HG03135 (cell line): ENCODE measurements at regions not wholly inside any gene's neighbourhood (a gene's known extent, or its start where the extent isn't known, plus 50 kb on each side); places are given as distances from the start of the nearest gene placed in this dataset.

ENCODE experiments used
- ATAC-seq: cut with Tn5 transposase; IDR thresholded peaks from one replicate; pipeline ENCODE4 v1.9.1; 2021; ENCODE audit warnings: mild to moderate bottlenecking, moderate library complexity; ENCODE audit not compliant: unreplicated experiment

DNA sequence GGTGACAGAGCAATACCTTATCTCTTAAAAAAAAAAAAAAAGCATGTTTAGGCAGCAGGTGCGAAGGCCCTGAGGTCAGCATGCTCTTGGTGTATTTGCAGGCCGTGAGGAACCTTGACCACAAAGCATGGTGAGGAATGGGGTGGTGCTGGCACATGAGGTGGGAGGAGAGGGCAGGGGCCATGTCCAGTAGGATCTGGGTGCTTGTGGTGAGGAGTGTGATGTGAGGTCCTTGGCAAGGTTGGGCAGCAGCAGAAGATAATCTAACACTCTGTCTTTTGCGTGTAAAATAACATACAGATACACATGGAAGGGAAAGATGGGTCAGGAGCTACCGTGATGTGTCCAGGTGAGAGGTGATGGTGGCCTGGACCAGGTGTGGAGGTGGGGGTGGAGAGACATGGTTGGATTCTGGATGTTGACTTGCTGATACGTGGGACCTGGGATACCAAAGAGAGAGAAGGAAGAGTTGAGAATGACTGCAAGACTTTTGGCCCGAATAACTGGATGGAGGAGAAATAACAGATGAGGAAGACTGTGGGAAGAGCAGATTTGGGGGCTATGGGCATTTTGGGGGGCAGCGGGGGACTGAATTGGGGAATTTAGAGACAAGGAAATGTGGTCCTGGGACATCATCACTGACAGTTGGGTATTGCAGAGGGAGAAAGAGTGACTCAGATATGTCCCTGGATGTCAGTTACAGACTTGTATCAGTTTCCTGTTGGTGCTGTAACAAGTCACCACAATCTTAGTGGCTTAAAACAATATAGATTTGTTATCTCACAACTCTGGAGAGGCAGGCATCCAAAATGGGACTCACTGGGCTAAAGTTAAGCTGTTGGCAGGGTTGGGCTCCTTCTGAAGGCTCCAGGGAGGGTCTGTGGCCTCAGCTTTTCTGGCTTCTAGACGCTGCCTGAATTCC is 274.9 kb downstream of the HAPSTR1 start:
- no peak for ATAC-seq

DNA sequence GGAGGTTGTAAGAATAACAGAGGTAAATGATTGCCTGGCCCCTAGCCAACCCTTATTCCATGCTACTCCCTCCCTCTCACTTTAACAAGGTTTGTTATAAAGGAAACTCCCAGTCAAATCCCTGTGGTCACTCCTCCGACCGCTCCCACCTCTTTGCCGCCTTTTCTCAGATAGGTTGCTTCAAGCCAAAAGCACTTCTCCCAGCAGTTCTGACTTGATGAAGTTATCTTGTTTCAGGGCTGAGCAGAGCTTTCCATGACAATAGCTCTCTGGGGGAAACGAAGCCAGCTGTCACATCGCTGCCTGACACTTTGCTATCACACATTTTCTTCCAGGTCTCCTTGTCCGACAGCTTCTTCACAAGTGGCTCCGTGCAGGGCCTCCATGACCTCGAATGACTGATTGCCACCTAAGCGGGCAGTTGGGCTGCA is 278.6 kb downstream of the HAPSTR1 start:
- no peak for ATAC-seq

DNA sequence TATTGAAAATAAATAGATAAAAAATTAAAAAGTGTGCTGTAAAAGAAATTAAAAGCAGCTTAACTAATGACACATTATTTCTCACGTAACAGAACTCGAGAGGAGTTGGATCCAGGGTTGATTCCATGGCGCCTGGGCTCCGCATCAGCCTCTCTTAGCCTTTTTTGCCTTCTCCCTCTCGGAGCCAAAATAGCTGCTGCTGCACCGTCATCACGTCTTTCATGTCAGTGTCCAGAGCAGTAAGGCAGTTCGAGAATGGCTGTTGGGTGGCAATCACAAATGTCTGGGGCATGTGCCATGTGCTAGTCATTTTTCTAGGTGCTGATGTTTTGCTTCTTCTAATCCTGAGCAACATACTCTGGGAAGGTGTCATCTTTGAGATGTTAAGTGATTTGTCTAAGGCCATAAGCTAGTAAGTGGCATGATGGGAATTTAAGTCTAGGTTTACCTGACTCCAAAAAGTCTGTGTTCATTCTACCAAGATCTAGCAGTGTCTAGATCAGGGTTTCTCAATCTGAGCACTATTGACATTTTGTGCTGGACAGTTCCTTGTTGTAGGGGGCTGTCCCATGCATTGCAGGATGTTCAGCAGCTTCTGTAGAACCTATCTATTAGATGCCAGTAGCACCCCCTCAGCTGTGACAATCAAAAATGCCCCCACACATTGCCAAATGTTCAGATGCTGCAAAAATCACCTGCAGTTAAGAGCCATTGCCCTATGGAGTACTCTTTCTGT is 280.4 kb downstream of the HAPSTR1 start:
- no peak for ATAC-seq

DNA sequence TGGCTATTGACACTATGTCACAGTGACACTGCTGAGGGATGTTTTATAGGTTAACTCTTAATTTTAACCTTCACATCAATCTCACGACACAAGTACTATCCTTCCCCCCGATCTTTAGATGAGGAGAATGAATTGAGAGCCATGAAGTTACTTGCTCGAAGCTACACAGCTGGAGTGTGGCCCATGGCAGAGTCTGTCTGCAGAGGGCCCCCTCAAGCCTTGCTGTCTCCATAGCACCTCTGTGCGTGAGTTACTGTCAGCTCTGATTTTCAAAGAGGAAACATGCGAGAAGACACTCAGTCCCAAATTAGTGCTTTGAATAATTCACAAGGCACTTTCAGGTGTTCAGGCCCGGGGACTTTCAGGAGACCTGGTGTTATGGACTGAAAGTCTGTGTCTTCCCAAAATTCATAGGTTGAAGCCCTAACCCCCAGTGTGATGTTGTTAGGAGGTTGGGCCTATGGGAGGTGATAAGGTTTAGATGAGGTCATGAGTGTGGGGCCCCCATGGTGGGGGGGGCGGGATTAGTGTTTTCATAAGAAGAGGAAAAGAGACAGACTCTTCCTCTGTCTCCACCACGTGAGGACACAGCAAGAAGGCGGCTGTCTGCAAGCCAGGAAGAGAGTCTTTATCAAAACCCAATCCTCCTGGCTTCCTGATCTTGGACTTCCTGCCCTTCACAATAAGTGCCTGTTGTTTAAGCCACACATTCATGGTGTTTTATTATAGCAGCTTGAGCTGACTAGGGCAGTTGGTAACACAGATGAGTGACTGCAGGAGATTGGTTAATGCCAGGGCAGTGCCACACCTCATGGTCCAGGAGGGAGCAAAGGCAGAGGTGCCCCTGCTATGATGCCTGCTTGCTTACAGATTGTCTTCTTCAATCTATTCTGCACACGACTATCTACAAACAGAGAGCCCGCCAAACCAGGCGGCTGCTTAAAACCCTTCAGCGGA is 281.8 kb downstream of the HAPSTR1 start:
- no peak for ATAC-seq

DNA sequence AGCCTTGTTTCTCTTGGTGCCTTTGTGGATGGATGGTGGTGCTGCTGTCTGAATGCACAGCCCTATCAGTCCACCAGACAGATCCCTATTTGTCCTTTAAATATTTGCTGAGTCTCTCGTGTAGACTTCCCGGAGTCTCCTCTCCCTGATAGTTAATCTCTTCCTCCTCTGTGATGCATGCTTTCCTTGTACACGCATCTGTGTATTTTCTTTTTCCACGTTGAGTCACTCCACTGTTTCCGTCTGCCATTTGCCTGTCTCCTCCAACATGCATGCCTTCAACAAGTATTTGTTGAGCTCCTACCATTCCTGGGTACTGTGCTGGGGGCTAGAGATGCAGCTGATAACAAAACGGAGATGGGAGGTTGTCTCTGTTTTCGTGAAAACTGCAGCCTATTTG is 282.6 kb downstream of the HAPSTR1 start:
- no peak for ATAC-seq

DNA sequence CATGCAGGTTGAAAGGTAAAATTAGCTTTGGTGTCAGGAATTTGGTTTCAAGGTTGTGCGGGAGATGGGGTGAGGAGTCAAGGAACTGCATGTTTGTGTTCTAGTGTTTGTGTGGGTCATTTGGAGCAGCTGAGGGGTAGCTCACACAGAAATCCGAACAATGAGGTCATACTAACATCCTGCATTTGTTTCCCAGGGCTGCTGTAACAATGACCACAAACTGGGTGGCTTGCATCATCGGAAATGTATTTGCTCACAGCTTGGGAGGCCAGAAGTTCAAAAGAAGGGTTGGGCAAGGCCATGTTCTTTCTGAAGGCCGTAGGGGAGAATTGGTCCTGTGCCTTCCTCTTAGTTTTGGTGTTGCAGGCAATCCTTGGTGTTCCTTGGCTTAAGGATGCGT is 287.4 kb downstream of the HAPSTR1 start:
- ATAC-seq = no peak

DNA sequence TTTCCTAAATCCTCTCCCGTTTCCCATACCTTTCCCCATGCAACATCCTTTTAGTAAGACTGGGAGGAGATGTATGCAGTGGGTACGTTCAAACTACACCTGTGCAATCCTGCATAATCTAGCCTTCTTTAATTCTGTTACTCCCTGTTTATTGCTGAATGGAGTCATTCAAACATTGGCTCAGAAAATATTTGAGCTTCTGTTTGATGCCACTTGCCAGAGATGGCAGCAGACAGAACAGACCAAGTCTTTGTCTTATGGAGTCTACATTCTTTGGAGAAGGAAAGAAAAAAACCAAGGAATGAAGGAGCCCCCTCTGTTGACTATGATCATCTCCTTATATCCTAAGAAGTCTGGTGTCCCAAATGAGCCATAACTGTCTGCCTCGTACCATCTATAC is 288.8 kb downstream of the HAPSTR1 start:
- ATAC-seq = no peak

DNA sequence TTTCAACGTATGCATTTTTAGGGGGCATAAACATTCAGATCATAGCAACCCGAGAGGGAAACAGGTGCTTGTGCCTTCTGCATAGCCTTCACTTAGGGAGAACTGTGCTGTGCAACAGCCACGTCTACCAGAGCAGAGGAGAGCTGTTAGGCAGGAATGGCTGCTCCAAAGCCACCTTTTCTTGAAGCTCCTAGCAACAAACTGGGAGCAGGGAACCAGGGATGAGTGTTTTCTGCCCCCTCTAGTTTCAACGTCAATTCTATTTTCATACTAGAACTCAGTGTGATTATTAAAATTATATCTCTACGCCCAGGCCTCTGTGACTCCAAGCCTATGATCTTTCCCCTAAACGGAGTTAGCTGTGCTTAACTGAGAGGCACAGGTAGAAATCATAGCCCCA is 290.0 kb downstream of the HAPSTR1 start:
- no peak for ATAC-seq

DNA sequence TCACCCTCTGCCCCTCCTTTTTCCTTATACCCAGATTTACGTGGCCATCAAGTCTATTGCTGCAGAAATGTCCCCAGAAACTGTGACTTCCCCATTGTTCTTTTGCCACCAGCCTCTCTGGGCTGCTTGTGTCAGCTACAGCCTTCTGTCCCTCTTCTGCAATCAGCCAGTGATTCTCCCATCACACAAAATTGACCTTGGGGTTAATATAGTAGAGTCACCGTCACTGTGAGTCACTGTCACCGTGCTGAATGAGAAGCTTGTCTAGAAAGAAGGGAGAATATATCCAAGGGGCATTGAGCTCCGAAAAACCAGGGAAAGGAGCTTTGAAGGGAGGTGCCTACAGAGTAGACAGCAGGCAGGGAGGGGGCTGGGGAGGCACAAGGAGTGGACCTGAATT is 290.5 kb downstream of the HAPSTR1 start:
- ATAC-seq = no peak

DNA sequence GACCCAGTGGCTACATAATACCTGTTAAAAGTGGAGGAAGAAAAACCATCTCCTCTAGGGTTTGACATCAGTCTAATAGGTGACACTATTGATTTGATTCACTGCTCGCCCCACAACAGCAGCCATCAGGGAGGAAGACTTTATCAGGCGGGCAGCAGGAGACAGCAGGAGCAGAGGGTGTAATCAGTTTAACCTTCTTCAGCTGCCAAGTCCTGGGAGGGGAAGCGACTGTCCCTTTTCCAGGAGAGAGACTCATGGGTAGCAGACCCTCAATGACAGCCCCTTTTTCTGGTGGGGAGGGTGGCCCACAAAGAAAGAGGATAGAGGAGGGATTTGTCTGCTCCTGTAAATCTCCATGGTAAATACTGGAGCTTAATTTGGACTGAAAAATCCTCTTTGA is 291.8 kb downstream of the HAPSTR1 start:
- no peak for ATAC-seq

DNA sequence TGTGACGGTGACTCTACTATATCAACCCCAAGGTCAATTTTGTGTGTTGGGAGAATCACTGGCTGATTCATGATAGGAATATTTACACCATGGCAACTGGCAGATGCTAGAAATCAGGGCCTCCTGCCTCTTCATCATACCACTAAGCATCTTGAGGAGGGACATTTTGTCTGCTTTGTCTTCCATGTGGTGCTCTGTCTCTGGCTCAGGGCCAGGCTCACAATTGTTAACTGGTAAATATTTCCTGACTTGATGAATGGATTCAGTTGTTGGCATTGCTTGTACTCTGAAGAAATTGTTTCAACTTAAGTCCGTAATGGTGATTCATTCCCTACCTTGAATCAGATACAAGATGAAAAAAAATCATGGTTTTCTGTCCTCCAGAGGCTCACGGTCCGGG is 292.7 kb downstream of the HAPSTR1 start:
- no peak for ATAC-seq

DNA sequence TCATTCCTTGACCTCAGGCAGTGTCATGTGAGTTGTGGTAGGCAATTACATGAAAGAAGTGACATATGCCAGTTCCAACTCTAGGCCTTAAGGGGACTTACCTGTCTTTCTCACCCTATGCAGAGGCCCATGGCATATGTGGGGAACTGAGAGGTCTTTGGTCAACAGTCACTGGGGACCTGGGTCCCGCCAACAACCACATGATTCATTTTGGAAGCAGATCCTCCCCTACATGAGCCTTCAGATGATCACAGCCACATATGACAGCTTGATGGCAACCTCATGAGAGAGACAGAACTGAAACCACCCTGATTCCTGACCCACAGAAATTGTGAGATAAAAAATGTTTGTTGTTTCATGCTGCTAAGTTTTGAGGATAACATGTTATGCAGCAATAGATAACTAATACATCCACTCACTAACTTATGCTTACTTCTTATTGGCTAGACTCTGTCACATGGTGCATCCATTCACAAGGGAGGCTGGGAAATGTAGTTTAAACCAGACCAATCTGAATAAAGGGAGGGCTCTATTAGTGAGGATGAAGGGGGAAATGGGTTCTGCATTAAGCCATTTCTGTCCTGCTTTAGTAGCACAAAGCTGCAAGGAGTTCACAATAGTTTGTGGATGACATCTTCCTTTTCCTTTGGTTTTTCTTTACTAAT is 298.2 kb downstream of the HAPSTR1 start:
- ATAC-seq = no peak

DNA sequence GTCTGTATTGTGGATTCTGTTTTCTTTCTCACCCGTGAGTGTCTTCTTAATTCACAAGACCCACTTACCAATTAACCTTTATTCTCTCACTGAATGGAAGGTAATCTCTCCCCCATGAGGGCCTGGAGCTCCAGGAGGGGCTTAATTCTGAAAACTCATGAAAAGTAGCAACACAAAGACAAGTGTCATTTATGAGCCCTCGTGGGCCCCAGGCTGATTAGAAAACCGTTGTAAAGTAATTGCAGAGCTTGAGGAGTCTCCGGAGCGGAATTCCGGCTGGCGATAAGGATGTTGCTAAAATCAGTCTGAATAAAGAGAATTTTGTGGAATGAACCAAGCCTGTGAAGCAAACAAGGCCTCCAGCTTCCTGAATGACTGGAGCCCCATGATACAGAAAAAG is 301.5 kb downstream of the HAPSTR1 start:
- no peak for ATAC-seq

DNA sequence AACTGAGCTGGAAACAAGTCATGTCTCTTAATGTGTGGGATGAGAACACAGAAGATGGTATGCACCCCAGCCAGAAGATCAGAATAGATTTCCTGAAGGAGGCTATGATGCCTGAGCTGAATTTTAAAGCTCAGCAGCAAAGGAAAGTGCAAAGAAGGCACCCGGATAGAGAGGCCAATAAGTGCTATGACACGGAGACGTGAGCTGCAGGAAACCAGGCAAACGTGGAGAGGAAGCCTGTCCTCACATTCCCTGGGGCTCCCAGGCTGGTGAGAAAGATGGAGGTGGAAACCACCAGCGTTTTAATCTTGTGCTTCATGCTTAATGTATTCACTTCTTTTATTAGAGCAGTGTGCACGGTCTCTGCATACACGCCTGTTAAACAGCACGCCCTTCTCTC is 302.1 kb downstream of the HAPSTR1 start:
- ATAC-seq = no peak

DNA sequence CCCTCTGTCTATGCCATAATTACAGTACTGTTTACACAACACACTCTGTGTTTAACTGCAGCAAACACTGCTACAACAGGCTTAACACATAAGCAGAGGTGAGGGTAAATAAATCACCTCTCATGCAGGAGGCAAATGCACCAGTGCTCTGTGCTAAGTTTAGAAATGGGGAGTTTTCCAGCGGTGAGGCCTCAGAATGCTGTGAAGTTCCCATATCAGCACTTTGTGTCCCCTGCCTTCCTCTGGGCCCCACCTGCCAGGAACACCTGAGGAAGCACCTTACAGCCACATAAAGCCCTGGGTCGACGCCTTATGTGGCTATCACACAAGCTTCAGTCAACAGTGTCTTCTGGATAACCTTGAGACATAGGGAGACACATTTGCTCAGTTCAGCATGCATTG is 304.5 kb downstream of the HAPSTR1 start:
- ATAC-seq = no peak

DNA sequence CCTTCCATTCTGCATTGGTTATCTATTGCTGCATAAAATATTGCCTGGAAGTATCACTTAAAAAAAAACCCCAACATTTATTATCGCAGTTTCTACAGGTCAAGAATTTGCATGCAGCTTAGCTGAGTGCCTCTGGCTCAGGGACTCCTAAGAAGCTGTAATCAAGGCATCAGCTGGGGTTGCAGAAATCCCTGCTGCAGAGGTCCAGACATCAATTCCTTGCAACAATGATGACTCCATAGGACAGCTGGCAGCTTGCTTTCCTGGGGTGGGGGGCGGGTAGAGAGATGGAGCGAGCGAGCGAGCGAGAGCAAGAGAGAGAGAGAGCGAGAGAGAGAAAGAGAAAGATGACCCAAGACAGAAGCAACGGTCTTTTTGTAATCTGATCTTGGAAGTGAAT is 308.1 kb downstream of the HAPSTR1 start:
- ATAC-seq = no peak

DNA sequence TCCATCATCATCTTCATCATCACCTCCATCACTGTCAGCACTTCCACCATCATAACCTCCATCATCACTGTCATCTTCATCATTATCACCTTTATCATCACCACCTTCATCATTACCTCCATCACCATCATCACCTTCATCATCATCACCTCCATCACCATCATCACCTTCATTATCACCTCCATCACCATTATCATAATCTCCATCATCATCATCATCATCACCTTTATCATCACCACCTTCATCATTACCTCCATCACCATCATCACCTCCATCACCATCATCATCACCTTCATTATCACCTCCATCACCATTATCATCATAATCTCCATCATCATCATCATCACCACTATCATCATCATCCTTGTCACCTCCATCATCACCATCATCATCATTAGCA is 309.7 kb downstream of the HAPSTR1 start:
- ATAC-seq = no peak

DNA sequence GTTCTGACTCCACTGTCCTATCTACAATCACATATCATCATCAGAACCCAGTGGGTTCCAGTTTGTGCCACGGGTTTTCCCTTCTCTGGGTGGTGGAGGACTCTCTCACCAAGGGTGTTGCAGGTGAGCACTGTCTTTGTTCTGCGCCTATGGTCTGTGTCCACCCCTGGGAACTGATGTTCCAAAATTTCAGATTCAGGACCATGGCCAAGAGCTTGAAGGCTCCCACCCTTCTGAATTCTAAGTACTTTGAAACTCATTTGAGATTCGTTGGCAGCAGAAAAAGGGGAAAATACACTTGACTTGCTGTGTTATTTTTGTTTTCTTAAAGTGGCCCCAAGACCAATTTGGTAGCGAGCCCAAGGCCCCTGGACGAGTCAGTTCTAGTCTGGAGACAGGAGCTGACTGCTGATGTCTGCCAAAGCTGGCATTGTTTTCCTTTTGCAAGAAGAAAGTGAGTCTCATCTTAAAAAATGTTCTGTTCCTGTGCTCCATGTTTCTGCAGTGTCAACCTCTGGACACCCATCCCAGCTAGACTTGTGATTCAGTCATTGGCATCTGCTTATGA is 310.9 kb downstream of the HAPSTR1 start:
- no peak for ATAC-seq

DNA sequence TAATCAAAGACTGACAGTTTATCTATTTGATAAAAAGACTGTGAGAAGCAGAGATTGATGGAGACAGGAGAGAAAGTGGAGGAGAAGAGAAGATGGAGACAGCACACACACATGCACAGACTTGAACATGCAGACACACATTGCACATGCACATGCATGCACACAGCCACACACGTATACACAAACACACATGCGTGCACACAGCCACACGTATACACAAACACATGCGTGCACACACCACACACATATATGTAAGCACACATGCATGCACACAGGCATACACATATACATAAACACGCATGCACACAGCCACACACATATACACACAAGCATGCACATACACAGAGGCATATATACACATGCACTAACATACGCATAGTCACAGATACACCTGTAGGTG is 313.4 kb downstream of the HAPSTR1 start:
- no peak for ATAC-seq

DNA sequence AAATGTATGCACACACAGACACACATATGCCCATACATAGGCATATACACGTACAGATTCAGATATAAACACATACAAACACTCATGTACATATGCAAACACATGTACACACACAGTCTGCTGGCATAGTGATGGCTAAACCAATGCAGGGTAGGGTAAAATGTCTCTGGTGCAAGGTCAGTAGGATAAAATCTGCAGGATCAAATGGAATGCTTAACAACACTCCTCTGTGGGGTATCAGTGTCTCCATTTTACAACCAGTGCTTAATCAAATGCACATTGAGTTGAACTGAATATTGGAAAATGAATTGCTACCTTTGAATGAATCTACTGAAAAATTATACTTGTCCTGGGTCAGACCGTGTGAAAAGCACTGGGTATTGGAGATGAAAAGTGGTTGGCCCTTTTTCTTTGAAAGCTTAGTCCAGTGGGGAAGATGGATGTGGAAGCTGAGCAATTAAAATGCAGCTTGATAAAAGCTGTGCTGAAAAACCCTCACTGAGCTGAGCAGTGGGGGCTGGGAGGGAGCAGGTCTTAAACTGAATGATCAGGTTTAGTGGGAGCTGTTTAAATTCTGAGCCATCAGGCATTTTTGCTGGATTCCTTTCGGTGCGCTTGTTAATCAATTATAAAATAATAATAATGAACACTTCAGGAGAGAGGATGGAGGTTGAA is 314.7 kb downstream of the HAPSTR1 start:
- ATAC-seq = no peak
